ENCODE measurements at regions not wholly inside any gene's neighbourhood (a gene's known extent, or its start where the extent isn't known, plus 50 kb on each side); places are given as distances from the start of the nearest gene placed in this dataset.

DNA sequence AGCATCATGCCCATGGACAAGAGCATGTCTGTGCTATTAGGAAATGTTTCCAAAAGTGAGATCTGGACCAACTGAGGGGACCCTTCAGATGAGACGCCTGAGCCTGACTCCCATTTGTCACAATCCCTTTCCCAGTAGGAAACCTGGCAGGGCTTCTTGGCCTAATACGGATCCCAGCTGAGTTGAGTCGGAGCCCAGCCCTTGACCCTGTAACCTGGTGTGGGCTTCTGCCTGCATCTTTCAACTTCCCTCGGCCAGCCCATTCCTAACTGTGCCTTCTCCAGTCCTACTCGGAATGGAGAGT, 148.3 kb downstream of the IRX2 start:
- no peak overlapping the region for H2BK12ac ChIP-seq (ENCODE audit: low read depth, low read length)
- H3K9me3 ChIP-seq (ENCODE audit: insufficient read depth in 2 of 2, low read depth in 1 of 2, low read length in 1 of 2) = no peaks in the 10 kb centered on the region
- H3K4ac ChIP-seq (replicated peaks; ENCODE audit: insufficient read length, low read depth, low read length) = no peak overlapping the region
- H3K4me3 ChIP-seq (ENCODE audit: extremely low read depth in 1 of 4, insufficient read depth in 2 of 4, low read depth in 3 of 4, low read length in 4 of 4) = no peak overlapping the region
- POLR2A ChIA-PET (ENCODE audit: partially characterized antibody) = no interaction called here
- no peaks in the 10 kb centered on the region for H3K79me1 ChIP-seq (ENCODE audit: low read depth, low read length)
- 95% methylated on average over 5 of the region's 5 CpGs; no CpG with 5 or more reads in 1 of the 2 experiments for WGBS, 2 experiments (ENCODE audit: extremely low coverage in 1 of 2, insufficient coverage in 1 of 2, insufficient read length in 1 of 2, insufficient replicate concordance in 2 of 2, low coverage in 1 of 2, low lambda C conversion rate in 2 of 2, missing lambda C conversion rate in 1 of 2)
- H3K56ac ChIP-seq (replicated peaks; ENCODE audit: insufficient read length, low read depth, low read length) = no peak overlapping the region
- no peak overlapping the region for H3K18ac ChIP-seq (ENCODE audit: extremely low read depth, low read length)
- H2AFZ ChIP-seq (ENCODE audit: low read length) = no peak overlapping the region
- H3K23me2 ChIP-seq (ENCODE audit: low read depth, low read length) = no peaks in the 10 kb centered on the region
- FAIRE-seq (no peak), DNase-seq (ENCODE audit: low read depth in 1 of 2, low spot score in 2 of 2) (no peak)
- H3K36me3 ChIP-seq (ENCODE audit: control insufficient read depth in 2 of 4, insufficient read depth in 4 of 4, low read length in 3 of 4) = no peaks in the 10 kb centered on the region
- H4K91ac ChIP-seq (replicated peaks; ENCODE audit: insufficient read length, low read length) = no peak overlapping the region
- no peak overlapping the region for H2BK20ac ChIP-seq (ENCODE audit: low read length)
- no peak overlapping the region for H4K5ac ChIP-seq (ENCODE audit: insufficient read length, low read depth, low read length)
- H3K27me3 ChIP-seq (replicated peaks in 1 of 4; ENCODE audit: control insufficient read depth in 3 of 4, extremely low read depth in 1 of 4, insufficient read depth in 3 of 4, low read length in 3 of 4) = no peaks in the 10 kb centered on the region
- H3K4me2 ChIP-seq (ENCODE audit: insufficient read depth in 1 of 2, low read depth in 2 of 2, low read length in 2 of 2) = no peak overlapping the region
- H3K9ac ChIP-seq (replicated peaks in 1 of 4; ENCODE audit: extremely low read depth in 1 of 4, low read depth in 3 of 4, low read length in 3 of 4) = no peak overlapping the region
- H2BK120ac ChIP-seq (replicated peaks; ENCODE audit: low read depth, low read length) = no peak overlapping the region
- no peak overlapping the region for H3K14ac ChIP-seq (ENCODE audit: insufficient read length)
- H3K4me1 ChIP-seq (replicated peaks in 1 of 4; ENCODE audit: control insufficient read depth in 3 of 4, insufficient read depth in 4 of 4, low read length in 3 of 4) = no peaks in the 10 kb centered on the region
- H4K20me1 ChIP-seq (replicated peaks in 1 of 2; ENCODE audit: control insufficient read depth in 1 of 2, insufficient read depth in 2 of 2, low read length in 2 of 2) = no peaks in the 10 kb centered on the region
- H2BK5ac ChIP-seq (ENCODE audit: low read depth, low read length) = no peak overlapping the region
- H3K79me2 ChIP-seq (ENCODE audit: control insufficient read depth in 1 of 2, insufficient read depth in 2 of 2, low read length in 2 of 2) = no peaks in the 10 kb centered on the region
- H3K23ac ChIP-seq (ENCODE audit: insufficient read length) = no peak overlapping the region
- CTCF ChIA-PET (ENCODE audit: partially characterized antibody) = interaction anchor here (1.0 kb wide), 1 partner anchor 203 kb away, joined by 3 read pairs; no protein-coding TSS in a partner anchor
- H2BK15ac ChIP-seq (ENCODE audit: low read length) = no peak overlapping the region
- H2AK5ac ChIP-seq (ENCODE audit: low read depth, low read length) = no peak overlapping the region
- H4K8ac ChIP-seq (ENCODE audit: extremely low read depth, insufficient read depth, low read length) = no peak overlapping the region
- H3K27ac ChIP-seq (ENCODE audit: low read depth, low read length) = no peak overlapping the region
- TF ChIP-seq EGR1 (IDR thresholded peaks at IDR 0.05; ENCODE audit: borderline replicate concordance, low read depth, low read length) = no peak
- no peak for TF ChIP-seq CREB1 (IDR thresholded peaks at IDR 0.05)
- TF ChIP-seq, protein P1, sequence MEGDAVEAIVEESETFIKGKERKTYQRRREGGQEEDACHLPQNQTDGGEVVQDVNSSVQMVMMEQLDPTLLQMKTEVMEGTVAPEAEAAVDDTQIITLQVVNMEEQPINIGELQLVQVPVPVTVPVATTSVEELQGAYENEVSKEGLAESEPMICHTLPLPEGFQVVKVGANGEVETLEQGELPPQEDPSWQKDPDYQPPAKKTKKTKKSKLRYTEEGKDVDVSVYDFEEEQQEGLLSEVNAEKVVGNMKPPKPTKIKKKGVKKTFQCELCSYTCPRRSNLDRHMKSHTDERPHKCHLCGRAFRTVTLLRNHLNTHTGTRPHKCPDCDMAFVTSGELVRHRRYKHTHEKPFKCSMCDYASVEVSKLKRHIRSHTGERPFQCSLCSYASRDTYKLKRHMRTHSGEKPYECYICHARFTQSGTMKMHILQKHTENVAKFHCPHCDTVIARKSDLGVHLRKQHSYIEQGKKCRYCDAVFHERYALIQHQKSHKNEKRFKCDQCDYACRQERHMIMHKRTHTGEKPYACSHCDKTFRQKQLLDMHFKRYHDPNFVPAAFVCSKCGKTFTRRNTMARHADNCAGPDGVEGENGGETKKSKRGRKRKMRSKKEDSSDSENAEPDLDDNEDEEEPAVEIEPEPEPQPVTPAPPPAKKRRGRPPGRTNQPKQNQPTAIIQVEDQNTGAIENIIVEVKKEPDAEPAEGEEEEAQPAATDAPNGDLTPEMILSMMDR (IDR thresholded peaks at IDR 0.05; ENCODE audit: control extremely low read depth in 1 of 3, insufficient read depth in 1 of 3, low read depth in 1 of 3, low read length in 3 of 3) = no peak
- no peak for TF ChIP-seq PHF8 (conservative IDR thresholded peaks at IDR 0.05; ENCODE audit: low read depth, low read length)
- no peak for TF ChIP-seq GABPA (IDR thresholded peaks at IDR 0.05; ENCODE audit: borderline replicate concordance, insufficient read depth, low read length)
- no peak for TF ChIP-seq SIN3A (conservative IDR thresholded peaks at IDR 0.05 in 1 of 2, IDR thresholded peaks at IDR 0.05 in 1 of 2; ENCODE audit: low read depth in 1 of 2, low read length in 2 of 2)
- no peak for TF ChIP-seq E2F6 (IDR thresholded peaks at IDR 0.05)
- no peak for TF ChIP-seq TCF12 (IDR thresholded peaks at IDR 0.05; ENCODE audit: low read depth, low read length)
- no peak for TF ChIP-seq TBP (IDR thresholded peaks at IDR 0.05; ENCODE audit: low read depth, low read length)
- TF ChIP-seq RAD21 (IDR thresholded peaks at IDR 0.05 in 1 of 2, conservative IDR thresholded peaks at IDR 0.05 in 1 of 2; ENCODE audit: low read depth in 2 of 2, low read length in 2 of 2) = no peak
- TF ChIP-seq BRCA1 (IDR thresholded peaks at IDR 0.05; ENCODE audit: low read depth, low read length) = no peak
- no peak for TF ChIP-seq SIRT6 (IDR thresholded peaks at IDR 0.05; ENCODE audit: low read length)

Data from H1 (cell line).